HCT116 (cell line): ENCODE measurements at regions not wholly inside any gene's neighbourhood (a gene's known extent, or its start where the extent isn't known, plus 50 kb on each side); places are given as distances from the start of the nearest gene placed in this dataset.

Source experiments
- ATAC-seq: fragments of 200-7000 bp; cut with Tn5 transposase; 2 replicates; pipeline ENCODE4 v1.9.1; 2020; ENCODE audit warnings: mild to moderate bottlenecking, moderate library complexity
- BruUV-seq: library from RNA; stranded (reverse); fragments of 400-500 nt; replicated peaks from 2 replicates; lab custom pipeline; 2021; lab: Mats Ljungman, UMichigan
- CTCF ChIA-PET: fragments of 300-600 bp; sonication (Branson Sonifier 250); formaldehyde crosslinking; loops from one replicate; lab custom pipeline; 2021; ENCODE audit warnings: antibody characterized with exemption; lab: Charles Lee
- POLR2A ChIA-PET: fragments of 300-600, 350-600 bp; sonication (Branson Sonifier 250); formaldehyde crosslinking; loops from one replicate; lab custom pipeline; 2021; ENCODE audit warnings: antibody characterized with exemption; lab: Charles Lee
- RAD21 ChIA-PET, 2 experiments: fragments of 300-600 bp; sonication (Branson Sonifier 250); formaldehyde crosslinking; loops; one replicate each; lab custom pipeline; 2023; ENCODE audit warnings: low total read pairs in 2 of 2; ENCODE audit not compliant: uncharacterized antibody in 2 of 2, unreplicated experiment in 2 of 2, low non-redundant PET in 1 of 2; lab: Charles Lee
- DNase-seq: peaks from one replicate; pipeline ENCODE4 v3.0.0-alpha.2; 2010; ENCODE audit warnings: low read depth, low spot score
- H2AFZ ChIP-seq: fragments of 200-600 bp; shearing (Covaris generic), sonication (generic); 2 replicates; pipeline ENCODE4 v1.6.1; 2017; ENCODE audit warnings: low read depth, mixed run types, mixed read lengths, antibody characterized with exemption, low read length; ENCODE audit not compliant: poor library complexity, severe bottlenecking
- H3K27ac ChIP-seq: 2 replicates; pipeline ENCODE4 v1.5.1; 2012; ENCODE audit warnings: low read depth, low read length
- H3K27me3 ChIP-seq: fragments of 200-600 bp; sonication (generic); 2 replicates; pipeline ENCODE4 v1.6.1; 2016; ENCODE audit warnings: mixed run types, low read length, mixed read lengths; ENCODE audit not compliant: insufficient read depth
- H3K36me3 ChIP-seq, 2 experiments: fragments of 200-500 bp in 1 of 2; fragments of 200-600 bp in 1 of 2; sonication (Bioruptor generic) in 1 of 2; sonication (generic) in 1 of 2; 2 replicates each; pipeline versions ENCODE4 v1.5.1 to v1.6.1; 2014 to 2016; ENCODE audit warnings: low read length in 2 of 2, inconsistent platforms in 1 of 2, mixed read lengths in 1 of 2, mixed run types in 1 of 2; ENCODE audit not compliant: insufficient read depth in 2 of 2, control insufficient read depth in 1 of 2
- H3K4me1 ChIP-seq, 2 experiments: fragments of 200-600 bp in 1 of 2; sonication (generic) in 1 of 2; 2 replicates each; pipeline versions ENCODE4 v1.5.1 to v1.6.1; 2012 to 2017; ENCODE audit warnings: low read length in 2 of 2, inconsistent platforms in 1 of 2, mild to moderate bottlenecking in 1 of 2, mixed read lengths in 1 of 2, mixed run types in 1 of 2, moderate library complexity in 1 of 2; ENCODE audit not compliant: insufficient read depth in 2 of 2, control insufficient read depth in 1 of 2
- H3K4me2 ChIP-seq: fragments of 200-600 bp; sonication (generic); 2 replicates; pipeline ENCODE4 v1.6.1; 2017; ENCODE audit warnings: mixed run types, low read length, mixed read lengths
- H3K4me3 ChIP-seq, 2 experiments: fragments of 200-600 bp in 1 of 2; sonication (generic) in 1 of 2; replicated peaks in 1 of 2; 2 replicates each; pipeline ENCODE4 v1.5.1; 2011 to 2016; ENCODE audit warnings: low read length in 2 of 2, control low read depth in 1 of 2, low read depth in 1 of 2, mild to moderate bottlenecking in 1 of 2, mixed read lengths in 1 of 2, mixed run types in 1 of 2
- H3K79me2 ChIP-seq: fragments of 200-600 bp; sonication (generic); 2 replicates; pipeline ENCODE4 v1.6.1; 2017; ENCODE audit warnings: mild to moderate bottlenecking, mixed run types, low read length, moderate library complexity, mixed read lengths; ENCODE audit not compliant: insufficient read depth
- H3K9ac ChIP-seq: fragments of 200-600 bp; sonication (generic); 2 replicates; pipeline ENCODE4 v1.6.1; 2016; ENCODE audit warnings: low read length, mixed read lengths
- H3K9me2 ChIP-seq: fragments of 200-600 bp; sonication (generic), shearing (Covaris generic); 2 replicates; pipeline ENCODE4 v1.6.1; 2017; ENCODE audit warnings: mixed run types, mild to moderate bottlenecking, moderate library complexity; ENCODE audit not compliant: insufficient read depth
- H3K9me3 ChIP-seq, 2 experiments: fragments of 200-500 bp in 1 of 2; fragments of 200-600 bp in 1 of 2; sonication (Bioruptor generic) in 1 of 2; sonication (generic) in 1 of 2; 2 replicates each; pipeline ENCODE4 v1.6.1; 2014 to 2017; ENCODE audit warnings: low read length in 2 of 2, mixed read lengths in 2 of 2, inconsistent platforms in 1 of 2, low read depth in 1 of 2, mild to moderate bottlenecking in 1 of 2, mixed run types in 1 of 2, moderate library complexity in 1 of 2; ENCODE audit not compliant: control insufficient read depth in 1 of 2, insufficient read depth in 1 of 2
- H4K20me1 ChIP-seq: fragments of 200-600 bp; sonication (generic), shearing (Covaris generic); 2 replicates; pipeline ENCODE4 v1.6.1; 2017; ENCODE audit warnings: mixed run types, mild to moderate bottlenecking, moderate library complexity; ENCODE audit not compliant: insufficient read depth
- CBX3 ChIP-seq: IDR thresholded peaks from 2 replicates; pipeline ENCODE4 v1.6.1; 2012; ENCODE audit warnings: low read depth
- EZH2 ChIP-seq: fragments of 200-600 bp; sonication (generic); IDR thresholded peaks from 2 replicates; pipeline ENCODE4 v1.6.1; 2017; ENCODE audit warnings: antibody characterized with exemption, mixed run types
- FOSL1 ChIP-seq: IDR thresholded peaks from 2 replicates; pipeline ENCODE4 v1.6.1; 2012; ENCODE audit warnings: low read depth
- JUND ChIP-seq: IDR thresholded peaks from 2 replicates; pipeline ENCODE4 v1.6.1; 2012
- POLR2AphosphoS5 ChIP-seq: IDR thresholded peaks from 2 replicates; pipeline ENCODE4 v1.6.1; 2011; ENCODE audit warnings: mild to moderate bottlenecking, low read depth, low read length, moderate library complexity
- RAD21 ChIP-seq: IDR thresholded peaks from 2 replicates; pipeline ENCODE4 v1.6.1; 2012; ENCODE audit warnings: low read depth, mild to moderate bottlenecking
- SRF ChIP-seq: IDR thresholded peaks from 2 replicates; pipeline ENCODE4 v1.6.1; 2012; ENCODE audit warnings: low read depth
- YY1 ChIP-seq: IDR thresholded peaks from 2 replicates; pipeline ENCODE4 v1.6.1; 2011; ENCODE audit warnings: low read length, low read depth, moderate library complexity, mild to moderate bottlenecking; ENCODE audit not compliant: insufficient replicate concordance; ENCODE audit errors: extremely low read depth
- intact Hi-C: fragments of 100-400 bp; cut with micrococcal nuclease; formaldehyde crosslinking; loops from 2 replicates; pipeline ENCODE4 v1.10.0; 2022
- TF ChIP-seq, protein P1 (sequence below): IDR thresholded peaks from 2 replicates; pipeline ENCODE4 v1.6.1; 2012
- TF ChIP-seq, protein P2 (sequence below): IDR thresholded peaks from 2 replicates; pipeline ENCODE4 v1.6.1; 2011; ENCODE audit warnings: mild to moderate bottlenecking, low read length, moderate library complexity; ENCODE audit not compliant: insufficient replicate concordance; ENCODE audit errors: extremely low read depth

GRCh38 chr14:97785495-97785894 lies 988.3 kb downstream of the VRK1 start:
- H2AFZ ChIP-seq = no peak overlapping the region
- no peak overlapping the region for H3K9ac ChIP-seq
- no peak overlapping the region for H3K27ac ChIP-seq
- no peaks in the 10 kb centered on the region for H3K27me3 ChIP-seq
- ATAC-seq (no peak), DNase-seq (no peak)
- no peak overlapping the region for H3K4me2 ChIP-seq
- intact Hi-C loops = no loop called here
- CTCF ChIA-PET = no interaction called here
- H3K9me2 ChIP-seq = no peaks in the 10 kb centered on the region
- TF ChIP-seq YY1 (no peak), JUND (no peak), RAD21 (no peak), EZH2 (no peak), SRF (no peak), FOSL1 (no peak), CBX3 (no peak), POLR2AphosphoS5 (no peak)
- TF ChIP-seq, protein P1, sequence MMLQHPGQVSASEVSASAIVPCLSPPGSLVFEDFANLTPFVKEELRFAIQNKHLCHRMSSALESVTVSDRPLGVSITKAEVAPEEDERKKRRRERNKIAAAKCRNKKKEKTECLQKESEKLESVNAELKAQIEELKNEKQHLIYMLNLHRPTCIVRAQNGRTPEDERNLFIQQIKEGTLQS = no peak
- TF ChIP-seq, protein P2, sequence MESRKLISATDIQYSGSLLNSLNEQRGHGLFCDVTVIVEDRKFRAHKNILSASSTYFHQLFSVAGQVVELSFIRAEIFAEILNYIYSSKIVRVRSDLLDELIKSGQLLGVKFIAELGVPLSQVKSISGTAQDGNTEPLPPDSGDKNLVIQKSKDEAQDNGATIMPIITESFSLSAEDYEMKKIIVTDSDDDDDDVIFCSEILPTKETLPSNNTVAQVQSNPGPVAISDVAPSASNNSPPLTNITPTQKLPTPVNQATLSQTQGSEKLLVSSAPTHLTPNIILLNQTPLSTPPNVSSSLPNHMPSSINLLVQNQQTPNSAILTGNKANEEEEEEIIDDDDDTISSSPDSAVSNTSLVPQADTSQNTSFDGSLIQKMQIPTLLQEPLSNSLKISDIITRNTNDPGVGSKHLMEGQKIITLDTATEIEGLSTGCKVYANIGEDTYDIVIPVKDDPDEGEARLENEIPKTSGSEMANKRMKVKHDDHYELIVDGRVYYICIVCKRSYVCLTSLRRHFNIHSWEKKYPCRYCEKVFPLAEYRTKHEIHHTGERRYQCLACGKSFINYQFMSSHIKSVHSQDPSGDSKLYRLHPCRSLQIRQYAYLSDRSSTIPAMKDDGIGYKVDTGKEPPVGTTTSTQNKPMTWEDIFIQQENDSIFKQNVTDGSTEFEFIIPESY = no peak
- BruUV-seq = no TSS peak
- no peaks in the 10 kb centered on the region for H3K4me1 ChIP-seq
- no peaks in the 10 kb centered on the region for H3K9me3 ChIP-seq
- H4K20me1 ChIP-seq = no peaks in the 10 kb centered on the region
- RAD21 ChIA-PET = no interaction called here
- no peaks in the 10 kb centered on the region for H3K79me2 ChIP-seq
- H3K4me3 ChIP-seq = no peak overlapping the region
- POLR2A ChIA-PET = no interaction called here
- H3K36me3 ChIP-seq = no peaks in the 10 kb centered on the region
